ENCODE measurements at regions not wholly inside any gene's neighbourhood (a gene's known extent, or its start where the extent isn't known, plus 50 kb on each side); places are given as distances from the start of the nearest gene placed in this dataset.

GRCh38 chrX:5752831-5753230 lies 475.8 kb downstream of the NLGN4X start:
- TF ChIP-seq CTCF (IDR thresholded peaks at IDR 0.05; ENCODE audit: low read depth, low read length), result no peak
- H3K4me3 ChIP-seq (ENCODE audit: low read depth, low read length), result no peak overlapping the region

- no peak for TF ChIP-seq CTCF (IDR thresholded peaks at IDR 0.05; ENCODE audit: low read depth, low read length)
- no peak overlapping the region for H3K4me3 ChIP-seq (ENCODE audit: low read depth, low read length)
These were observed 480.0 kb downstream of the NLGN4X start for GRCh38 chrX:5748586-5749150.

GRCh38 chrX:5746231-5746630 lies 482.4 kb downstream of the NLGN4X start:
- H3K4me3 ChIP-seq (ENCODE audit: low read depth, low read length), result no peak overlapping the region
- no peak for TF ChIP-seq CTCF (IDR thresholded peaks at IDR 0.05; ENCODE audit: low read depth, low read length)

DNA sequence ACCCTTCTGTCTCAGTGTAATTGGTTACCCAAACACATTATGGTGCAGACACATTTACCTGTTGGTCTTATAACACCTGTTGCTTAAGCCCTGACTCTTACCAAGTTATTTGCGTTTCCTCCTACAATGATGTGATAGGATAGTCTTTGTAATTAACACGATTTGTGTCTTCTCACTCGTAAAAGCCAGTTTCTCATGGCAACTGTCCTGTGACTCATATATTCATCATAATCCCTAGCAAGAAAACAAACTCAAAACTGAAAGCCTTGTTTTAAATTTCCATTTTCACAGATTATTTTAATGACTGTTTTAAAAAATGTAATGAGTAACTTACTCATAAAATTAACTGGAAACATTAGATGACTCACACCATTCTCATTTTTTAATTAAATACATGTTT lies 495.2 kb downstream of the NLGN4X start:
- H3K4me3 ChIP-seq (ENCODE audit: low read depth, low read length), result no peak overlapping the region

DNA sequence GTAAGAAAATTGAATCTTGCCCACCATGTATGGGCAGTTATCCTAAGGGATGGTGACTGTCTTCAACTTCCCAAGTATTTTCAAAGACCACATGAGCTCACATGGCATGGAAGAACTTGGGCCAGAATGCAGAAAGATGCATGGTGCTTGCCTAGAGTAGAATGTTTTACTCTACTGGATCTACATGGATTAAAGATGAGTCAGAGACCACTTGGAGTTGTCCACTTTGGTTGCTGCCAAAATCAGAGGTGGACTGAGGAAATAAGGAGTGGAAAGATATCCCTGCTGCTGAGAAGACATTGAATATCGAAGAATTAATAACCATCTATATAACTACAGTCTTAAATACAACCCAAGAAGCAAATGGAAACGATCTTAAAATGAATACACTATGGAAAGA lies 498.1 kb downstream of the NLGN4X start:
- no peak for TF ChIP-seq CTCF (IDR thresholded peaks at IDR 0.05; ENCODE audit: low read depth, low read length)
- no peak overlapping the region for H3K4me3 ChIP-seq (ENCODE audit: low read depth, low read length)

More for the DNA sequence above, 495.2 kb downstream of the NLGN4X start:
- no peak for TF ChIP-seq CTCF (IDR thresholded peaks at IDR 0.05; ENCODE audit: low read depth, low read length)

DNA sequence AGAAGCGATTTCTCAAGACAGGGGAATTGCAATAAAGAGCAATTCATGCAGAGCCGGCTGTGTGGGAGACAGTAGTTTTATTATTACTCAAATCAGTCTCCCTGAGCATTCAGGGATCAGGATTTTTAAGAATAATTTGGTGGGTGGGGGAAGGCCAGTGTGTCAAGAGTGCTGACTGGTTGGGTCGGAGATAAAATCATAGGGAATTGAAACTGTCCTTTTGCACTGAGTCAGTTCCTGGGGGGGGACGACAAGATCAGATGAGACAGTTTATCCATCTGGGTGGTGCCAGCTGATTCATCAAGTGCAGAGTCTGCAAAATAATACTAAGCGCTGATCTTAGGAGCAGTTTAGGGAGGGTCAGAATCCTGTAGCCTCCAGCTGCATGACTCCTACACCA lies 502.4 kb downstream of the NLGN4X start:
- H3K4me3 ChIP-seq (ENCODE audit: low read depth, low read length), result no peak overlapping the region
- TF ChIP-seq CTCF (IDR thresholded peaks at IDR 0.05; ENCODE audit: low read depth, low read length), result no peak

DNA sequence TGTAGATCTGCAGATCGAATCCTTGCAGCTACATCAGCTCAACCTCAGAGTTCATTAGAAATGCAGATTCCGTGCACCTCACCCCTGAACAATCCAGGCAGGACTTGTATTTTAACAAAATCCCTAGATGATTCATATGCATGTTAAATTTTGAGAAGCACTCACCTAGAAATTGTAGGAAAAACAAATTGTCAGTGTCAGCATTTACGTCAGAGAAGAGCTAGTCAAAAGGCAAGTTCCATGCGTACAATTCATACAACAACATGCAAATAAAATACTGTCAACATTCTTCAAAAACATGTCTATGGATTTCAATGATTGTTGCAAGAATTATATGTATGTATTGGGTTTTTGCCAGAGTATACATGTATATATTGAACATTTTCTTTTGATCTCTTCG lies 504.5 kb downstream of the NLGN4X start:
- TF ChIP-seq CTCF (IDR thresholded peaks at IDR 0.05; ENCODE audit: low read depth, low read length), result no peak
- H3K4me3 ChIP-seq (ENCODE audit: low read depth, low read length), result no peak overlapping the region

All from WI38 (cell line).